Transverse colon (tissue), 4 donors: ENCODE measurements at regions not wholly inside any gene's neighbourhood (a gene's known extent, or its start where the extent isn't known, plus 50 kb on each side); places are given as distances from the start of the nearest gene placed in this dataset.

Experiments used
- DNase-seq: peaks from one replicate; pipeline ENCODE4 v3.0.0-alpha.2; 2019
- H3K27ac ChIP-seq, 4 donors: fragments of 200-600 bp; sonication (generic); 2 replicates each; pipeline ENCODE4 v1.5.1; 2016 to 2018; ENCODE audit warnings: inconsistent platforms in 4 of 4
- H3K27me3 ChIP-seq: fragments of 200-600 bp; sonication (generic); 2 replicates; pipeline ENCODE4 v1.5.1; 2017; ENCODE audit warnings: inconsistent platforms
- H3K36me3 ChIP-seq, 4 donors: fragments of 200-600 bp; sonication (generic); 2 replicates each; pipeline ENCODE4 v1.5.1; 2017 to 2019; ENCODE audit warnings: inconsistent platforms in 4 of 4
- H3K4me1 ChIP-seq, 4 donors: fragments of 200-600 bp; sonication (generic); 2 replicates each; pipeline ENCODE4 v1.5.1; 2017 to 2020; ENCODE audit warnings: inconsistent platforms in 4 of 4
- H3K4me3 ChIP-seq, 4 donors: fragments of 200-600 bp; sonication (generic); 1 replicate in 1 of 4; 2 replicates in 3 of 4; pipeline versions ENCODE4 v1.5.1 to v1.6.1; 2017 to 2019; ENCODE audit warnings: inconsistent platforms in 4 of 4
- H3K9me3 ChIP-seq, 2 donors: fragments of 200-600 bp; sonication (generic); 2 replicates each; pipeline ENCODE4 v1.5.1; 2017 to 2019; ENCODE audit warnings: inconsistent platforms in 2 of 2
- EP300 ChIP-seq: sonication (generic); formaldehyde crosslinking; IDR thresholded peaks from one replicate; pipeline ENCODE4 v1.6.1; 2017; ENCODE audit warnings: antibody characterized with exemption, low read depth
- POLR2A ChIP-seq: fragments of 450-650 bp; IDR thresholded peaks from one replicate; pipeline ENCODE4 v1.6.1; 2016; ENCODE audit warnings: antibody characterized with exemption, mild to moderate bottlenecking, moderate library complexity
- POLR2AphosphoS5 ChIP-seq, 3 donors: sonication (generic); formaldehyde crosslinking; IDR thresholded peaks; one replicate each; pipeline ENCODE4 v1.6.1; 2016; ENCODE audit warnings: antibody characterized with exemption in 3 of 3
- WGBS, 2 donors: methylation state at CpG; one replicate each; pipeline ENCODE4 v1.1.5; 2018; ENCODE audit warnings: low coverage in 1 of 2; 5-methylcytosine and 5-hydroxymethylcytosine counted together
- in situ Hi-C, 4 donors: fragments of 200-750 bp; cut with MboI; loops; one replicate each; pipeline versions ENCODE4 v1.15.0 to v1.15.1; 2017; ENCODE audit warnings: low sequenced_read_pairs in 3 of 4, low pct_ligation_motif_present in 1 of 4, low pct_unique_long_range_greater_than_20kb in 1 of 4
- intact Hi-C: fragments of 100-400 bp; cut with DNase I; formaldehyde crosslinking; loops from one replicate; pipeline ENCODE4 v1.15.1; 2023; ENCODE audit warnings: low total_unique reads
- TF ChIP-seq, protein P1 (sequence below), 5 experiments: fragments of 200-600 bp in 3 of 5; fragments of 450-650 bp in 2 of 5; sonication (generic) in 3 of 5; IDR thresholded peaks; 1 replicate in 2 of 5; 2 replicates in 3 of 5; pipeline ENCODE4 v1.5.1; 2016 to 2017; ENCODE audit warnings: antibody characterized with exemption in 5 of 5, inconsistent platforms in 3 of 5, mild to moderate bottlenecking in 2 of 5, moderate library complexity in 1 of 5

- H3K27ac ChIP-seq: no peak overlapping the region
- H3K9me3 ChIP-seq: no peaks in the 10 kb centered on the region
- H3K4me1 ChIP-seq: no peaks in the 10 kb centered on the region
- WGBS, 2 donors: 58 to 70% methylated on average over 4 of the region's 4 CpGs
- TF ChIP-seq, protein P1, sequence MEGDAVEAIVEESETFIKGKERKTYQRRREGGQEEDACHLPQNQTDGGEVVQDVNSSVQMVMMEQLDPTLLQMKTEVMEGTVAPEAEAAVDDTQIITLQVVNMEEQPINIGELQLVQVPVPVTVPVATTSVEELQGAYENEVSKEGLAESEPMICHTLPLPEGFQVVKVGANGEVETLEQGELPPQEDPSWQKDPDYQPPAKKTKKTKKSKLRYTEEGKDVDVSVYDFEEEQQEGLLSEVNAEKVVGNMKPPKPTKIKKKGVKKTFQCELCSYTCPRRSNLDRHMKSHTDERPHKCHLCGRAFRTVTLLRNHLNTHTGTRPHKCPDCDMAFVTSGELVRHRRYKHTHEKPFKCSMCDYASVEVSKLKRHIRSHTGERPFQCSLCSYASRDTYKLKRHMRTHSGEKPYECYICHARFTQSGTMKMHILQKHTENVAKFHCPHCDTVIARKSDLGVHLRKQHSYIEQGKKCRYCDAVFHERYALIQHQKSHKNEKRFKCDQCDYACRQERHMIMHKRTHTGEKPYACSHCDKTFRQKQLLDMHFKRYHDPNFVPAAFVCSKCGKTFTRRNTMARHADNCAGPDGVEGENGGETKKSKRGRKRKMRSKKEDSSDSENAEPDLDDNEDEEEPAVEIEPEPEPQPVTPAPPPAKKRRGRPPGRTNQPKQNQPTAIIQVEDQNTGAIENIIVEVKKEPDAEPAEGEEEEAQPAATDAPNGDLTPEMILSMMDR (IDR thresholded peaks at IDR 0.05): no peak
- TF ChIP-seq EP300 (no peak), POLR2A (no peak), POLR2AphosphoS5 (IDR thresholded peaks at IDR 0.05) (no peak)
- no peaks in the 10 kb centered on the region for H3K36me3 ChIP-seq
- in situ Hi-C loops: no loop called here
- no peaks in the 10 kb centered on the region for H3K27me3 ChIP-seq
- intact Hi-C loops: no loop called here
- no peak overlapping the region for H3K4me3 ChIP-seq
- no peak for DNase-seq
These were observed 207.7 kb upstream of the BMP2 start for GRCh38 chr20:6559791-6560190.

GRCh38 chr20:6558341-6558740 lies 209.1 kb upstream of the BMP2 start:
- TF ChIP-seq, protein P1 (IDR thresholded peaks at IDR 0.05): no peak
- TF ChIP-seq POLR2A (no peak), EP300 (no peak), POLR2AphosphoS5 (IDR thresholded peaks at IDR 0.05) (no peak)
- H3K4me3 ChIP-seq: no peak overlapping the region
- no peaks in the 10 kb centered on the region for H3K27me3 ChIP-seq
- H3K9me3 ChIP-seq: no peaks in the 10 kb centered on the region
- no peaks in the 10 kb centered on the region for H3K4me1 ChIP-seq
- DNase-seq: no peak
- no peaks in the 10 kb centered on the region for H3K36me3 ChIP-seq
- intact Hi-C loops: no loop called here
- 79 to 100% methylated on average over 1 to 2 of the region's 2 CpGs for WGBS, 2 donors
- H3K27ac ChIP-seq: no peak overlapping the region
- in situ Hi-C loops: no loop called here

- peak overlapping the region in 2 of 4 donors; percentile 3 to 11 for H3K4me3 ChIP-seq
- no peaks in the 10 kb centered on the region for H3K27me3 ChIP-seq
- DNase-seq: no peak
- no peaks in the 10 kb centered on the region for H3K9me3 ChIP-seq
- in situ Hi-C loops: no loop called here
- TF ChIP-seq, protein P1 (IDR thresholded peaks at IDR 0.05): no peak
- TF ChIP-seq POLR2A (no peak), EP300 (no peak), POLR2AphosphoS5 (IDR thresholded peaks at IDR 0.05) (no peak)
- H3K4me1 ChIP-seq: no peaks in the 10 kb centered on the region
- 56 to 84% methylated on average over 16 to 17 of the region's 17 CpGs for WGBS, 2 donors
- intact Hi-C loops: no loop called here
- peak overlapping the region; percentile 46 to 65 (median 52) for H3K27ac ChIP-seq
- H3K36me3 ChIP-seq: no peaks in the 10 kb centered on the region
These were observed 233.6 kb upstream of the BMP2 start for GRCh38 chr20:6533761-6534479.

- no peak for TF ChIP-seq POLR2A
- peak in 1 of 3 donors; percentile 17 for TF ChIP-seq POLR2AphosphoS5 (IDR thresholded peaks at IDR 0.05)
- TF ChIP-seq, protein P1 (IDR thresholded peaks at IDR 0.05): no peak
- no peaks in the 10 kb centered on the region for H3K36me3 ChIP-seq
These were observed 234.1 kb upstream of the BMP2 start for GRCh38 chr20:6533351-6533750.

More at GRCh38 chr20:6533351-6533750, 234.1 kb upstream of the BMP2 start:
- 25 to 56% methylated on average over 1 to 2 of the region's 2 CpGs for WGBS, 2 donors
- Histone ChIP-seq H3K4me1 (no peaks in the 10 kb centered on the region), H3K4me3 (no peak overlapping the region), H3K27me3 (no peaks in the 10 kb centered on the region), H3K27ac (peak overlapping the region in 3 of 4 donors; percentile 46 to 65 (median 54)), H3K9me3 (no peaks in the 10 kb centered on the region)
- in situ Hi-C loops: no loop called here
- intact Hi-C loops: no loop called here
- no peak for DNase-seq
